ENCODE measurements at regions not wholly inside any gene's neighbourhood (a gene's known extent, or its start where the extent isn't known, plus 50 kb on each side); places are given as distances from the start of the nearest gene placed in this dataset.
A peak's percentile ranks its signal among the peaks of the same experiment; 100 is the strongest.

- TF ChIP-seq CTCF (IDR thresholded peaks at IDR 0.05; ENCODE audit: low read depth, low read length) = no peak
- Histone ChIP-seq H3K27ac (no peak overlapping the region), H3K4me3 (no peak overlapping the region), H3K36me3 (no peaks in the 10 kb centered on the region), H3K4me1 (ENCODE audit: low read depth) (no peaks in the 10 kb centered on the region), H3K9me3 (ENCODE audit: low read depth) (no peaks in the 10 kb centered on the region), H3K27me3 (no peaks in the 10 kb centered on the region)
- DNase-seq (ENCODE audit: low read depth in 1 of 2, low spot score in 1 of 2) = no peak
Observed at GRCh38 chr3:94280958-94281357, 218.1 kb downstream of the NSUN3 start.

GRCh38 chr3:94285872-94286271 is 223.0 kb downstream of the NSUN3 start:
- Histone ChIP-seq H3K4me1 (ENCODE audit: low read depth) (no peaks in the 10 kb centered on the region), H3K27ac (no peak overlapping the region), H3K9me3 (ENCODE audit: low read depth) (no peaks in the 10 kb centered on the region), H3K27me3 (no peaks in the 10 kb centered on the region), H3K36me3 (no peaks in the 10 kb centered on the region), H3K4me3 (no peak overlapping the region)
- no peak for TF ChIP-seq CTCF (IDR thresholded peaks at IDR 0.05; ENCODE audit: low read depth, low read length)
- DNase-seq (ENCODE audit: low read depth in 1 of 2, low spot score in 1 of 2) = peak in 1 of 2 donors; percentile 2

- Histone ChIP-seq H3K4me3 (no peak overlapping the region), H3K9me3 (ENCODE audit: low read depth) (no peaks in the 10 kb centered on the region), H3K27me3 (no peaks in the 10 kb centered on the region), H3K27ac (no peak overlapping the region), H3K4me1 (ENCODE audit: low read depth) (no peaks in the 10 kb centered on the region), H3K36me3 (no peaks in the 10 kb centered on the region)
- no peak for DNase-seq (ENCODE audit: low read depth in 1 of 2, low spot score in 1 of 2)
- no peak for TF ChIP-seq CTCF (IDR thresholded peaks at IDR 0.05; ENCODE audit: low read depth, low read length)
Observed at GRCh38 chr3:94291686-94292085, 228.8 kb downstream of the NSUN3 start.

DNA sequence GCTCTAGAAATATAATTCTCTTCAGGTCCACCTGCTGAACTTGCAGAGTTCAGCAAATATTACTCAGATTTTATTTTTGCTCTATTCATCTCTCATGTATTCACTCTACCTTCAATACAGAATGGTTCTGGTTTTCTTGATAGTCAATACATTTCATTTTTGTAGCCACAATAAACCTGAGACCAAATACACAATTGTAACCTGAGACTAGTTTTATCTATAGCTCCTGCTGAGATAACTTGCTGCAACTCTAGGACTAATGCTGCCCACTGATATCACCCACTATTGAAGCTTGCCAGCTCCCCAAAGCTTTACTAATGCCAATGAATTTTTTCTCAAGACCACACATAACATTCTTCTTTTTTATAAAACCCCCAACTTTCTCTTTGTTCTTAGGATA is 229.3 kb downstream of the NSUN3 start:
- no peaks in the 10 kb centered on the region for H3K36me3 ChIP-seq
- H3K9me3 ChIP-seq (ENCODE audit: low read depth) = no peaks in the 10 kb centered on the region
- H3K27ac ChIP-seq = no peak overlapping the region
- H3K4me1 ChIP-seq (ENCODE audit: low read depth) = no peaks in the 10 kb centered on the region
- no peak for TF ChIP-seq CTCF (IDR thresholded peaks at IDR 0.05; ENCODE audit: low read depth, low read length)
- H3K27me3 ChIP-seq = no peaks in the 10 kb centered on the region
- H3K4me3 ChIP-seq = no peak overlapping the region
- no peak for DNase-seq (ENCODE audit: low read depth in 1 of 2, low spot score in 1 of 2)

DNA sequence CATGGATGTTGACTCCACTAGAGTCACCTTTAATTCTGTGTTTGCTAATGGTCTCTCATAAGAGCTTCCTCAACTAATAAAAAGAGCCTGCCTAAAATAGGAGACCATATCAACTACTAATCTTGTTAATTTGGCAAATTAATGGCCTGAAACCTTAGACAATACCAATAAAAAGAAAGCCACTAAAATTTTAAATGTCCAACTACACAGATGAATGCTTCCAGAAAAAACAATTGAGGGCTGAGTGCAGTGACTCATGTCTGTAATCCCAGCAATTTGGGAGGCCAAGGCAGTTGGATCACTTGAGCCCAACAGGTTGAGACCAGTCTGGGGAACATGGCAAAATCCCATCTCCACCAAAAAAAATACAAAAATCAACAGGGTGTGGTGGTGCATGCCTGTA is 230.9 kb downstream of the NSUN3 start:
- DNase-seq (ENCODE audit: low read depth in 1 of 2, low spot score in 1 of 2) = no peak
- no peak overlapping the region for H3K4me3 ChIP-seq
- H3K4me1 ChIP-seq (ENCODE audit: low read depth) = no peaks in the 10 kb centered on the region

More for the DNA sequence above, 230.9 kb downstream of the NSUN3 start:
- no peaks in the 10 kb centered on the region for H3K36me3 ChIP-seq
- H3K27ac ChIP-seq = no peak overlapping the region
- no peaks in the 10 kb centered on the region for H3K27me3 ChIP-seq
- no peaks in the 10 kb centered on the region for H3K9me3 ChIP-seq (ENCODE audit: low read depth)
- TF ChIP-seq CTCF (IDR thresholded peaks at IDR 0.05; ENCODE audit: low read depth, low read length) = no peak

All from cardiac muscle cell (in vitro differentiated cells and primary cell).